Hematopoietic multipotent progenitor cell treated with erythropoietin and hydrocortisone succinate and interleukin-3 and kit ligand, for 17 days (in vitro differentiated cells): ENCODE measurements at regions not wholly inside any gene's neighbourhood (a gene's known extent, or its start where the extent isn't known, plus 50 kb on each side); places are given as distances from the start of the nearest gene placed in this dataset.

Experiments
- DNase-seq: peaks from one replicate; pipeline ENCODE4 v3.0.0-alpha.2; 2015; ENCODE audit warnings: low spot score

- peak; percentile 59 for DNase-seq
These were observed 50.3 kb downstream of the TLCD4 start for GRCh38 chr1:95167503-95167902.

GRCh38 chr1:95168028-95168427, 50.9 kb downstream of the TLCD4 start:
- DNase-seq: peak; percentile 61

- DNase-seq: peak; percentile 78
These were observed 51.7 kb downstream of the TLCD4 start for GRCh38 chr1:95168761-95169351.

- DNase-seq: peak; percentile 94
These were observed 52.4 kb downstream of the TLCD4 start for GRCh38 chr1:95169548-95169947.

GRCh38 chr1:95171270-95172245, 54.4 kb downstream of the TLCD4 start:
- peak; percentile 42 for DNase-seq

- DNase-seq: peak; percentile 57
These were observed 57.1 kb upstream of the RWDD3 start for GRCh38 chr1:95176861-95177260.

GRCh38 chr1:95179205-95179986, 54.6 kb upstream of the RWDD3 start:
- peak; percentile 93 for DNase-seq

GRCh38 chr1:95180371-95180770, 53.6 kb upstream of the RWDD3 start:
- DNase-seq: peak; percentile 70

GRCh38 chr1:95181096-95181495, 52.9 kb upstream of the RWDD3 start:
- peak; percentile 52 for DNase-seq

- DNase-seq: no peak
These were observed 50.1 kb upstream of the RWDD3 start for GRCh38 chr1:95183952-95184351.
